Activated effector memory CD4-positive, alpha-beta T cell treated with Interleukin-2 at 50 U/mL for 16 hours (primary cell): ENCODE measurements at regions not wholly inside any gene's neighbourhood (a gene's known extent, or its start where the extent isn't known, plus 50 kb on each side); places are given as distances from the start of the nearest gene placed in this dataset.

Experiments used
- DNase-seq: peaks from one replicate; pipeline ENCODE4 v3.0.0-alpha.2; 2020

GRCh38 chr10:128222332-128222849 lies 96.2 kb upstream of the MKI67 start:
- no peak for DNase-seq

- no peak for DNase-seq
Observed at GRCh38 chr10:128230401-128230800, 104.2 kb upstream of the MKI67 start.

- no peak for DNase-seq
Observed at GRCh38 chr10:128233422-128233821, 107.2 kb upstream of the MKI67 start.

- no peak for DNase-seq
Observed at GRCh38 chr10:128237710-128238109, 111.5 kb upstream of the MKI67 start.

- no peak for DNase-seq
Observed at GRCh38 chr10:128241023-128241422, 114.8 kb upstream of the MKI67 start.

- no peak for DNase-seq
Observed at GRCh38 chr10:128242641-128243040, 116.4 kb upstream of the MKI67 start.

GRCh38 chr10:128245026-128245425 lies 118.8 kb upstream of the MKI67 start:
- no peak for DNase-seq

- DNase-seq = no peak
Observed at GRCh38 chr10:128247576-128247975, 121.4 kb upstream of the MKI67 start.

GRCh38 chr10:128254476-128254875 lies 128.3 kb upstream of the MKI67 start:
- no peak for DNase-seq

GRCh38 chr10:128257428-128257827 lies 131.2 kb upstream of the MKI67 start:
- no peak for DNase-seq

GRCh38 chr10:128258421-128258976 lies 132.3 kb upstream of the MKI67 start:
- no peak for DNase-seq

GRCh38 chr10:128263891-128264688 lies 137.9 kb upstream of the MKI67 start:
- DNase-seq = peak; percentile 15

- no peak for DNase-seq
Observed at GRCh38 chr10:128265596-128265995, 139.4 kb upstream of the MKI67 start.

- DNase-seq = no peak
Observed at GRCh38 chr10:128267581-128267980, 141.4 kb upstream of the MKI67 start.

GRCh38 chr10:128268015-128268722 lies 141.9 kb upstream of the MKI67 start:
- DNase-seq = no peak

GRCh38 chr10:128274938-128275337 lies 148.7 kb upstream of the MKI67 start:
- no peak for DNase-seq

GRCh38 chr10:128275388-128276177 lies 149.4 kb upstream of the MKI67 start:
- no peak for DNase-seq

GRCh38 chr10:128277267-128277840 lies 151.1 kb upstream of the MKI67 start:
- DNase-seq = no peak

GRCh38 chr10:128278362-128278761 lies 152.1 kb upstream of the MKI67 start:
- DNase-seq = no peak

- no peak for DNase-seq
Observed at GRCh38 chr10:128280271-128280670, 154.0 kb upstream of the MKI67 start.

- DNase-seq = no peak
Observed at GRCh38 chr10:128281343-128281742, 155.1 kb upstream of the MKI67 start.

- no peak for DNase-seq
Observed at GRCh38 chr10:128281861-128282260, 155.6 kb upstream of the MKI67 start.
